OCI-LY3 (cell line): ENCODE measurements at regions not wholly inside any gene's neighbourhood (a gene's known extent, or its start where the extent isn't known, plus 50 kb on each side); places are given as distances from the start of the nearest gene placed in this dataset.

ENCODE experiments used
- H2AFZ ChIP-seq: fragments of 200-600, 300-600 bp; shearing (Covaris generic); 2 replicates; pipeline ENCODE4 v1.6.0; 2014; ENCODE audit warnings: antibody characterized with exemption, low read depth, low read length
- H3K27ac ChIP-seq: fragments of 200-600, 300-600 bp; sonication (generic); 2 replicates; pipeline ENCODE4 v1.5.1; 2014; ENCODE audit warnings: mild to moderate bottlenecking, low read length, moderate library complexity, mixed read lengths
- H3K27me3 ChIP-seq: fragments of 200-600, 300-600 bp; sonication (generic); 2 replicates; pipeline ENCODE4 v1.6.1; 2014; ENCODE audit warnings: low read depth, low read length, mixed read lengths
- H3K36me3 ChIP-seq: fragments of 200-600, 300-600 bp; sonication (generic); replicated peaks from 2 replicates; pipeline ENCODE3; 2014; ENCODE audit warnings: low read depth, low read length, mixed read lengths
- H3K4me1 ChIP-seq: fragments of 300-600, 200-600 bp; sonication (generic); 2 replicates; pipeline ENCODE4 v1.6.1; 2014; ENCODE audit warnings: low read length, mixed read lengths
- H3K4me2 ChIP-seq: fragments of 200-600, 300-600 bp; sonication (generic); 2 replicates; pipeline ENCODE4 v1.6.1; 2014; ENCODE audit warnings: low read length, mixed read lengths
- H3K4me3 ChIP-seq: fragments of 300-600, 200-600 bp; sonication (generic); 2 replicates; pipeline ENCODE4 v1.5.1; 2014; ENCODE audit warnings: antibody characterized with exemption, mild to moderate bottlenecking, low read length, moderate library complexity
- H3K79me2 ChIP-seq: fragments of 300-600, 200-600 bp; shearing (Covaris generic); 2 replicates; pipeline ENCODE4 v1.6.1; 2014; ENCODE audit warnings: mild to moderate bottlenecking, low read length, mixed read lengths
- H3K9ac ChIP-seq: fragments of 300-600, 200-600 bp; shearing (Covaris generic); 2 replicates; pipeline ENCODE4 v1.6.0; 2014; ENCODE audit warnings: mild to moderate bottlenecking, low read length, moderate library complexity
- H3K9me3 ChIP-seq: fragments of 200-600, 300-600 bp; shearing (Covaris generic); 2 replicates; pipeline ENCODE4 v1.6.1; 2014; ENCODE audit warnings: low read length, mixed read lengths; ENCODE audit not compliant: insufficient read depth
- H4K20me1 ChIP-seq: fragments of 200-600, 300-600 bp; sonication (generic); 2 replicates; pipeline ENCODE4 v1.6.1; 2016; ENCODE audit warnings: low read length, mixed read lengths; ENCODE audit not compliant: insufficient read depth
- CTCF ChIP-seq: fragments of 200-600, 300-600 bp; sonication (generic); IDR thresholded peaks from 2 replicates; pipeline ENCODE4 v1.5.1; 2014; ENCODE audit warnings: antibody characterized with exemption, low read length, low read depth
- EZH2phosphoT487 ChIP-seq: fragments of 200-600 bp; shearing (Covaris generic); IDR thresholded peaks from 2 replicates; pipeline ENCODE4 v1.6.1; 2018; ENCODE audit warnings: antibody characterized with exemption, mixed run types, low read depth

GRCh38 chr6:126603410-126603809, 263.5 kb downstream of the CENPW start:
- Histone ChIP-seq H3K27ac (no peak overlapping the region), H3K36me3 (no peaks in the 10 kb centered on the region), H2AFZ (no peak overlapping the region), H3K4me1 (no peaks in the 10 kb centered on the region), H3K79me2 (no peaks in the 10 kb centered on the region), H3K9me3 (no peaks in the 10 kb centered on the region), H3K27me3 (no peaks in the 10 kb centered on the region), H4K20me1 (no peaks in the 10 kb centered on the region), H3K9ac (no peak overlapping the region), H3K4me2 (no peak overlapping the region), H3K4me3 (no peak overlapping the region)
- TF ChIP-seq CTCF (no peak), EZH2phosphoT487 (no peak)

- no peaks in the 10 kb centered on the region for H3K4me1 ChIP-seq
- H4K20me1 ChIP-seq: no peaks in the 10 kb centered on the region
- H3K9ac ChIP-seq: no peak overlapping the region
- H3K4me3 ChIP-seq: no peak overlapping the region
- no peaks in the 10 kb centered on the region for H3K27me3 ChIP-seq
- H3K4me2 ChIP-seq: no peak overlapping the region
- H3K9me3 ChIP-seq: no peaks in the 10 kb centered on the region
- no peaks in the 10 kb centered on the region for H3K36me3 ChIP-seq
- no peaks in the 10 kb centered on the region for H3K79me2 ChIP-seq
- TF ChIP-seq CTCF (no peak), EZH2phosphoT487 (no peak)
- H2AFZ ChIP-seq: no peak overlapping the region
- no peak overlapping the region for H3K27ac ChIP-seq
Measured at GRCh38 chr6:126605089-126605488, 265.2 kb downstream of the CENPW start.

DNA sequence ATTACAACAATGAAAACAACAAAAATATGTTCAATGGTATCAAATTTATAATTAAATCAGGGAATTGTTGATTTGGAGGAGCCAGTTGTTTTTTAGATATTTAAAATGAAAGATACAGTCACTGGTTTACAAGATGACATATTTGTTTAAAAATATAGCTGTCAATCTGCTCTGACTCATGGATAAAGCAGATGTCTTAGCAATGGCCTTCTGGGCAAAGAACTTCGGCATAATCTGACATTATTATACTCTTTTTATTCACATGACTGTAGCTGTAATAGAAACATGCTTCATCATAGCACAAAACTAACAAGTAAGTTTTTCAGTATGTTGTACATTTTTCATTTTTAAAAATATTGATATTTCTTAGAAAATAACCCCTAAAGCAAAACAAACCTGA, 267.4 kb downstream of the CENPW start:
- Histone ChIP-seq H2AFZ (no peak overlapping the region), H3K4me1 (no peaks in the 10 kb centered on the region), H3K79me2 (no peaks in the 10 kb centered on the region), H4K20me1 (no peaks in the 10 kb centered on the region), H3K9me3 (no peaks in the 10 kb centered on the region), H3K4me2 (no peak overlapping the region), H3K36me3 (no peaks in the 10 kb centered on the region), H3K27me3 (no peaks in the 10 kb centered on the region), H3K9ac (no peak overlapping the region), H3K4me3 (no peak overlapping the region), H3K27ac (no peak overlapping the region)
- TF ChIP-seq CTCF (no peak), EZH2phosphoT487 (no peak)

GRCh38 chr6:126608681-126609080, 268.8 kb downstream of the CENPW start:
- H3K9ac ChIP-seq: no peak overlapping the region

More at GRCh38 chr6:126608681-126609080, 268.8 kb downstream of the CENPW start:
- Histone ChIP-seq H3K79me2 (no peaks in the 10 kb centered on the region), H4K20me1 (no peaks in the 10 kb centered on the region), H3K9me3 (no peaks in the 10 kb centered on the region), H3K27ac (no peak overlapping the region), H3K4me2 (no peak overlapping the region), H3K27me3 (no peaks in the 10 kb centered on the region), H3K4me3 (no peak overlapping the region), H3K4me1 (no peaks in the 10 kb centered on the region), H2AFZ (no peak overlapping the region), H3K36me3 (no peaks in the 10 kb centered on the region)
- no peak for TF ChIP-seq EZH2phosphoT487
- no peak for TF ChIP-seq CTCF
